Peyer's patch (tissue), 4 donors: ENCODE measurements at regions not wholly inside any gene's neighbourhood (a gene's known extent, or its start where the extent isn't known, plus 50 kb on each side); places are given as distances from the start of the nearest gene placed in this dataset.

Experiments used
- DNase-seq, 3 donors: peaks; one replicate each; pipeline ENCODE4 v3.0.0-alpha.2; 2017 to 2019
- H3K27ac ChIP-seq, 4 donors: fragments of 200-600 bp; sonication (generic); one replicate each; pipeline ENCODE4 v1.5.1; 2016 to 2019
- H3K27me3 ChIP-seq, 2 donors: fragments of 200-600 bp; sonication (generic); one replicate each; pipeline ENCODE4 v1.5.1; 2019
- H3K36me3 ChIP-seq, 3 donors: fragments of 200-600 bp; sonication (generic); one replicate each; pipeline ENCODE4 v1.5.1; 2016 to 2019
- H3K4me1 ChIP-seq, 4 donors: fragments of 200-600 bp; sonication (generic); one replicate each; pipeline ENCODE4 v1.5.1; 2016 to 2019
- H3K4me3 ChIP-seq, 4 donors: fragments of 200-600 bp; sonication (generic); 1 replicate in 3 of 4; 2 replicates in 1 of 4; pipeline ENCODE4 v1.5.1; 2016 to 2019; ENCODE audit warnings: mild to moderate bottlenecking in 1 of 4
- H3K9me3 ChIP-seq, 4 donors: fragments of 200-600 bp; sonication (generic); one replicate each; pipeline ENCODE4 v1.5.1; 2016 to 2019; ENCODE audit warnings: mild to moderate bottlenecking in 1 of 4
- POLR2A ChIP-seq, 2 donors: fragments of 450-650 bp; IDR thresholded peaks; one replicate each; pipeline ENCODE4 v1.5.1; 2017; ENCODE audit warnings: antibody characterized with exemption in 2 of 2, mild to moderate bottlenecking in 2 of 2, moderate library complexity in 2 of 2
- TF ChIP-seq, protein P1 (sequence below), 6 experiments: fragments of 450-650 bp in 4 of 6; fragments of 200-600 bp in 2 of 6; sonication (generic) in 1 of 6; IDR thresholded peaks; one replicate each; pipeline ENCODE4 v1.5.1; 2017 to 2019; ENCODE audit warnings: antibody characterized with exemption in 6 of 6, mild to moderate bottlenecking in 3 of 6, moderate library complexity in 1 of 6

DNA sequence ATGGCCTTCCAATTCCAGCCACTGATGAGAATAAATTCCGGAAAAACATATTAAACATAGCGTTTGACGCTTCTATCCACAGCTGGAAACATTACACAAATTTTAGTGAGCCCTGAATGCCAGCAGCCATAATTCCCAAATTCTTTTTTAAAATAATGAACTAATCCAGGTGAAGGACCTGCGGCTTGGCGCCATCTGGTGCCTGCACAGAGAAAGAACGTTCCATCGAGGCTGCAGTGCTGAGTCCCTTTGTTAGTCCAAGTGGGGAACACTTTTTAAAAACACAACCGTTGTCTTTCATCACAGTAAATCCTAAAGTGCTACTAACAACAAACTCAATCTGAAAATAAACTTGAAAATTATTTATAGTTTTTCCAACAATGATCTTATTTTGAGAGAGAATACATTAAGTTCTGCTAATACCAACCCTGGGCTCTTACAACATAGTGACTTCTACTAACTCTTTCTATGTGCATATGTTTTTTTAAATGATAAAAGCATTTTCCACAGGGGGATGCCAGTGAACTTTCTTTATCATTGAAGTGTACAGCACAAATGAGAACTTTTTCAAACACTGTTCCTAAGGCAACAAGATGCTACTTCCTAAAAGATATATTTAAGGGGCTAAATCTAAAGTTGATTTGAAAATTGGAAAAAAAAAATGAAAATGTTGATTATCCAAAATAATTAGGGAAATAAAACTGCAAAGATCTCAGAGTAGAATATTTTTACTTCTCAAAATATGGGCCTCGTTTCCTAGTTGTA lies 166.9 kb upstream of the RNF32 start:
- H3K4me3 ChIP-seq = no peak overlapping the region
- peak in 1 of 3 donors; percentile 71 for DNase-seq
- TF ChIP-seq, protein P1, sequence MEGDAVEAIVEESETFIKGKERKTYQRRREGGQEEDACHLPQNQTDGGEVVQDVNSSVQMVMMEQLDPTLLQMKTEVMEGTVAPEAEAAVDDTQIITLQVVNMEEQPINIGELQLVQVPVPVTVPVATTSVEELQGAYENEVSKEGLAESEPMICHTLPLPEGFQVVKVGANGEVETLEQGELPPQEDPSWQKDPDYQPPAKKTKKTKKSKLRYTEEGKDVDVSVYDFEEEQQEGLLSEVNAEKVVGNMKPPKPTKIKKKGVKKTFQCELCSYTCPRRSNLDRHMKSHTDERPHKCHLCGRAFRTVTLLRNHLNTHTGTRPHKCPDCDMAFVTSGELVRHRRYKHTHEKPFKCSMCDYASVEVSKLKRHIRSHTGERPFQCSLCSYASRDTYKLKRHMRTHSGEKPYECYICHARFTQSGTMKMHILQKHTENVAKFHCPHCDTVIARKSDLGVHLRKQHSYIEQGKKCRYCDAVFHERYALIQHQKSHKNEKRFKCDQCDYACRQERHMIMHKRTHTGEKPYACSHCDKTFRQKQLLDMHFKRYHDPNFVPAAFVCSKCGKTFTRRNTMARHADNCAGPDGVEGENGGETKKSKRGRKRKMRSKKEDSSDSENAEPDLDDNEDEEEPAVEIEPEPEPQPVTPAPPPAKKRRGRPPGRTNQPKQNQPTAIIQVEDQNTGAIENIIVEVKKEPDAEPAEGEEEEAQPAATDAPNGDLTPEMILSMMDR (IDR thresholded peaks at IDR 0.05) = peak in 4 of 6 experiments; percentile 39 to 63 (median 58)
- TF ChIP-seq POLR2A (IDR thresholded peaks at IDR 0.05) = no peak

DNA sequence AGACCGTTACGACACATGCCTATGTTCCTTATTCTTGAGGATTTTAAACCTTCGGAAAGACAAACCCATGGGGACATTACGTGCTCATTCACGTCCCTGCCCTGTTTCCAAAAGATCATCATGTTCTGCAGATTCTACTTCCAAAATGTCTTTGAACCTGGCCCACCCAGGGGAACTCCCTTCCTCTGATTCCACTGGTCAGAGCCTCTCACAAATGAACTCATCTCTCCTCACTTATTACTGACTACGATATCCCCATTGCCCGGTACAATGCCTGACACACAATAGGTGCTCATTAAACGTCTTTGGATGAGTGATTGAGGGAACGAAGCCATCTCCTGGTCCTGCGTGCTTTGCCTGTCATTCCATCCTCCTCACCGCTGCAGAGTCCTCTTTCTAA lies 168.3 kb upstream of the RNF32 start:
- H3K27me3 ChIP-seq = no peaks in the 10 kb centered on the region
- TF ChIP-seq, protein P1 (IDR thresholded peaks at IDR 0.05) = no peak
- no peak for TF ChIP-seq POLR2A (IDR thresholded peaks at IDR 0.05)
- H3K9me3 ChIP-seq = no peaks in the 10 kb centered on the region
- no peaks in the 10 kb centered on the region for H3K36me3 ChIP-seq
- H3K4me1 ChIP-seq = no peaks in the 10 kb centered on the region
- DNase-seq = no peak
- H3K4me3 ChIP-seq = no peak overlapping the region
- no peak overlapping the region for H3K27ac ChIP-seq

More for the DNA sequence above, 166.9 kb upstream of the RNF32 start:
- Histone ChIP-seq H3K36me3 (no peaks in the 10 kb centered on the region), H3K27ac (no peak overlapping the region), H3K9me3 (no peaks in the 10 kb centered on the region), H3K4me1 (no peaks in the 10 kb centered on the region), H3K27me3 (no peaks in the 10 kb centered on the region)

DNA sequence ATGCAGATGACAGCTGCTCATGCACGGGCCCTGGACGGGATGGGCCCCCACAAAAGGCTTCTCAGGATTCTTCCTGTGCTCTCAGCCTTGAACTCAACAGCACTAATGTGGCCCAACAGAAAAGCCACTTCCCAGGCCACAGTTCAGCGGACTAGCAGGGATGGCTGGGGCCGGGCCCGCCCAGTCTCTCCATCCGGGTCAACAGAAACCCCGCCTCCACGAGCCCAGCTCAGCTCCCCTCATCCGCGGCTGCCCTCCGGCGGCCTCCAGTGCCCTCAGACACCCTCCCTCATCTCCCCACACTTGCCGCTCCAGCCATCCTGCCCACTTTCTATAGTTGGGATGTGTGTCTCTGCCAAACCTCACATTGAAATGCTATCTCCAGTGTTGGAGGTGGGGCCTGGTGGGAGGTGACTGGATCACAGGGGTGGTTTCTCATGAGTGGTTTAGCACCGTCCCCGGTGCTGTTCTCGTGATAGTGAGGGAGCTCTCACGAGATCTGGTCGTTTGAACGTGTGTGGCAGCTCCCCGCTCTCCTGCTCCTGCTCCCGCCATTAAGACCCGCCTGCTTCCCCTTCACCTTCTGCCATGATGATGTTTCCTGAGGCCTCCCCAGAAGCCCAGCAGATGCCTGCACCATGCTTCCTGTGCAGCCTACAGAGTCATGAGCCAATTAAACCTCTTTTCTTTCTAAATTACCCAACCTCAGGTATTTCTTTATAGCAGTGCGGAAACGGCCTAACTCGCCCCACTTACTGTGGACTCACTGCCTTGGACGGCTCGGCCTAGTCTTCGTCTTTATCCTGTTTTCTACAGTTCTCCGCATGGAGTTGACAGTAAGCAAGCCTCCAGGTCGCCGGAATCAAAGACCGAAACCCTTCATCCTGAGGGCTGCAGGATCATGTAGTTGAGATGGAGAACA lies 169.9 kb upstream of the RNF32 start:
- Histone ChIP-seq H3K36me3 (no peaks in the 10 kb centered on the region), H3K27me3 (no peaks in the 10 kb centered on the region), H3K27ac (no peak overlapping the region), H3K9me3 (no peaks in the 10 kb centered on the region), H3K4me3 (no peak overlapping the region), H3K4me1 (no peaks in the 10 kb centered on the region)
- no peak for DNase-seq
- TF ChIP-seq, protein P1 (IDR thresholded peaks at IDR 0.05) = no peak

DNA sequence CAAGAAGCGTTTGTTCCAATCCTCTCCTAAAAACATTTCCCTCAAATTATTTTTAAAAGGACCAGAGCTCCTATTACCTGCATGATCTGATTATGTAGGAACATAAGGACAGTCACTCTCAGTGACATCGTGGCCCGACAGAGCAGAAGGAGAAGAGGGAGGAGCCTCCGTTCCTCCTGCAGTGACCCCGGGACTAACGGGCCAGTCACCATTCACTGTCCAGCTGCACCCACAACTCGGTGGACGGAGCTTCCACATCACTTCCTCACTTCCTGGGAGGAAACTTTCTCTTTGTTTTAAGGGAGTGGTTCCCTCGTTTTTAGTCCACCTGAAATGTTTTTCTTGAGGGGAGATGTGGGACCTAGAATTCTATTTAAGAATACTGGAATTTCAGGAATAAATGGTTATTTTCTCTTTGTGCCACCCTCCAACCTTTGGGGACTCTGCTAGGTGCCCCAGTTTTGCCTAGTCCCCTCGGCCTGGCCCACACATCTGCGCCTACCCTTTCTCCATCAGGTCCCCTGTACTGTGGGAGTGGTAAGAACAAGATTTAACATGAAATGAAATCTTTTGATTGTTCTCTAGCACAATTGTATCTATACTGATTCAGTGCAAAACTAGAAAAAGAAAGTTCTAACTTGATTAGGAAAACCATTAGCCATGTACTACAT lies 173.5 kb upstream of the RNF32 start:
- TF ChIP-seq, protein P1 (IDR thresholded peaks at IDR 0.05) = no peak
- TF ChIP-seq POLR2A (IDR thresholded peaks at IDR 0.05) = no peak
- no peak overlapping the region for H3K27ac ChIP-seq

DNA sequence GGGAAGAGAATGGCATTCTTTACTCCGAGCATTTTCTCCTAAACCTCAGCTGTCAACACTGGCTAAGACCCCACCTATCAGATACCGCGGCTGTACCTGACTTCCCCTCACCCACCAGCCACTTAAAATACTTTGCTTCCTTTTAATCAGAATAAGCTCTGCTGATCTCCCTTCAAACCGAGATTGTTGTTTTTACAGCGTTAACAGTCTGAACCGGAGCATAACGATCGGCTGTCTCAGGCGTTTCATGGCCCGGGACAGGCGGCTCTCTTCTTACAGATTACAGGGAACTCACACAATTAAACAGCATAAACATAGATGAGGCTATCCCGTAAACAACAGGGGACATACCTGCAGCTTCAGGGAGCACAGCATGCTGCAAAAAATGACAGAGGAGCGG lies 174.3 kb upstream of the RNF32 start:
- H3K27me3 ChIP-seq = no peaks in the 10 kb centered on the region
- H3K36me3 ChIP-seq = no peaks in the 10 kb centered on the region
- DNase-seq = no peak
- TF ChIP-seq, protein P1 (IDR thresholded peaks at IDR 0.05) = no peak
- no peak for TF ChIP-seq POLR2A (IDR thresholded peaks at IDR 0.05)
- H3K9me3 ChIP-seq = no peaks in the 10 kb centered on the region
- no peaks in the 10 kb centered on the region for H3K4me1 ChIP-seq
- no peak overlapping the region for H3K27ac ChIP-seq
- H3K4me3 ChIP-seq = no peak overlapping the region

More for the DNA sequence above, 173.5 kb upstream of the RNF32 start:
- Histone ChIP-seq H3K27me3 (no peaks in the 10 kb centered on the region), H3K36me3 (no peaks in the 10 kb centered on the region), H3K9me3 (no peaks in the 10 kb centered on the region), H3K4me3 (no peak overlapping the region), H3K4me1 (no peaks in the 10 kb centered on the region)
- no peak for DNase-seq
